Heart left ventricle (tissue), 13 donors: ENCODE measurements at regions not wholly inside any gene's neighbourhood (a gene's known extent, or its start where the extent isn't known, plus 50 kb on each side); places are given as distances from the start of the nearest gene placed in this dataset.

ENCODE experiments used
- CTCF ChIP-seq, 12 donors: fragments of 200-600 bp; sonication (generic) in 4 of 12; IDR thresholded peaks; one replicate each; pipeline versions ENCODE4 v1.5.0 to v1.8.0; 2018 to 2022; ENCODE audit warnings: antibody characterized with exemption in 12 of 12, mild to moderate bottlenecking in 5 of 12
- POLR2A ChIP-seq, 2 donors: fragments of 450-650 bp; IDR thresholded peaks; one replicate each; pipeline ENCODE4 v1.6.1; 2017; ENCODE audit warnings: antibody characterized with exemption in 2 of 2, mild to moderate bottlenecking in 2 of 2, moderate library complexity in 2 of 2
- donor health status: ischemic (EF 13 %, LVEDD 7.1; RV severe dilation, severe dysfunction).
- donor health status: DM: no; HTN: yes; CAD: no.
- donor health status: DM: no; HTN: no; CAD: no.
- donor health status: ischemic (EF 25% LVEDD 6.9; RV normal size, moderate dysfunction).
- donor health status: ischemic (EF 25% LVEDD 5.7; RV mildly dilated, moderate dysfunction).
- donor health status: ischemic (EF 35%, LVEDD 5.7; RV mildly dilated, moderate dysfunction).
- donor health status: nonischemic (EF 11% LVEDD 7.7; RV severe dilation, severe dysfunction).
- donor health status: DM: yes; HTN: yes; CAD: no.
- donor health status: PGD.
- donor health status: ischemic (EF 29% LVEDD 5.4; RV normal size, mild dysfunction).
- donor health status: nonischemic (EF 23%, LVEDD 6.1; RV moderate dilation, normal function).

DNA sequence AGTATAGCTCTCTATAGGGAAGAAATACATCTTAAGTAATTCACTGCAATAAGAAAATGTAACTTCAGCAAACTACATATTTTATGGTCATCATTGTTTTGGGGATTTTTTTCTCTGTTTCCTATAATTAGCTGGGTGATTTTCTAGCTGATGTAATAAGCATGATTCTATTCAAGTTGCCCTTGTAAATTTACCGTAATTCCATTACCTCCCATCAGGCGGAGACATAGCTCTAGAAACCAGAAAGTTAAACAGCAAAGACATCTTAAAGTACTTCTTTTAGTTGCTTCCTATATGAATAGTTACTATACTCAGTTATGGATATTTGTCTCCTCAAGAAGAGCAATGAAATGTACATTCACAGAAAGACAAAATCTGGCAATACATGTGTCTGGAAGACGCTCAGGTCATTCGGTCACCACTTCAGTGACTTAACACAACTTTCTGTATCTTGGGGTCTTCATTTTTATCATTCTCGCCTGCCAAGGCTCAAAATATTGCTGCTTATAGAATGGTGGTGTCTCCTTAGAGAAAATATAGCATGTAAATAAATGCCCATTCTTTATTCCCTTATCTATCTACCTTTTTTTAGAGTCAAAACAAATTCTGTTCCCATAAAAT lies 239.9 kb upstream of the ZC3H12C start:
- no peak for TF ChIP-seq POLR2A (IDR thresholded peaks at IDR 0.05)
- TF ChIP-seq CTCF (IDR thresholded peaks at IDR 0.05), result peak in 8 of 12 donors; percentile 13 to 43 (median 26)
